WERI-Rb-1 (cell line): ENCODE measurements at regions not wholly inside any gene's neighbourhood (a gene's known extent, or its start where the extent isn't known, plus 50 kb on each side); places are given as distances from the start of the nearest gene placed in this dataset.

Experiments used
- DNase-seq: peaks from one replicate; pipeline ENCODE4 v3.0.0-alpha.2; 2020
- H3K27ac ChIP-seq: fragments of 250-450 bp; sonication (Bioruptor Pico); 2 replicates; pipeline ENCODE4 v1.5.1; 2020; ENCODE audit warnings: mild to moderate bottlenecking, moderate library complexity
- H3K27me3 ChIP-seq: fragments of 250-450 bp; sonication (Bioruptor Pico); 2 replicates; pipeline ENCODE4 v1.5.1; 2021; ENCODE audit warnings: mild to moderate bottlenecking, low read depth, moderate library complexity; ENCODE audit not compliant: insufficient read depth, severe bottlenecking
- H3K36me3 ChIP-seq: fragments of 250-450 bp; sonication (Bioruptor Pico); 2 replicates; pipeline ENCODE4 v1.5.1; 2020; ENCODE audit warnings: mild to moderate bottlenecking, moderate library complexity
- H3K4me3 ChIP-seq: 2 replicates; pipeline ENCODE4 v1.5.1; 2011; ENCODE audit warnings: low read depth, mild to moderate bottlenecking, control low read depth, low read length
- H3K9me3 ChIP-seq: fragments of 250-450 bp; sonication (Bioruptor Pico); 2 replicates; pipeline ENCODE4 v1.5.1; 2021; ENCODE audit warnings: mild to moderate bottlenecking, moderate library complexity; ENCODE audit not compliant: severe bottlenecking
- TF ChIP-seq, protein P1 (sequence below): IDR thresholded peaks from 2 replicates; pipeline ENCODE4 v1.5.1; 2011; ENCODE audit warnings: low read depth, mild to moderate bottlenecking, control low read depth, inconsistent platforms, low read length

GRCh38 chr14:76666746-76667145 is 94.5 kb upstream of the VASH1 start:
- TF ChIP-seq, protein P1, sequence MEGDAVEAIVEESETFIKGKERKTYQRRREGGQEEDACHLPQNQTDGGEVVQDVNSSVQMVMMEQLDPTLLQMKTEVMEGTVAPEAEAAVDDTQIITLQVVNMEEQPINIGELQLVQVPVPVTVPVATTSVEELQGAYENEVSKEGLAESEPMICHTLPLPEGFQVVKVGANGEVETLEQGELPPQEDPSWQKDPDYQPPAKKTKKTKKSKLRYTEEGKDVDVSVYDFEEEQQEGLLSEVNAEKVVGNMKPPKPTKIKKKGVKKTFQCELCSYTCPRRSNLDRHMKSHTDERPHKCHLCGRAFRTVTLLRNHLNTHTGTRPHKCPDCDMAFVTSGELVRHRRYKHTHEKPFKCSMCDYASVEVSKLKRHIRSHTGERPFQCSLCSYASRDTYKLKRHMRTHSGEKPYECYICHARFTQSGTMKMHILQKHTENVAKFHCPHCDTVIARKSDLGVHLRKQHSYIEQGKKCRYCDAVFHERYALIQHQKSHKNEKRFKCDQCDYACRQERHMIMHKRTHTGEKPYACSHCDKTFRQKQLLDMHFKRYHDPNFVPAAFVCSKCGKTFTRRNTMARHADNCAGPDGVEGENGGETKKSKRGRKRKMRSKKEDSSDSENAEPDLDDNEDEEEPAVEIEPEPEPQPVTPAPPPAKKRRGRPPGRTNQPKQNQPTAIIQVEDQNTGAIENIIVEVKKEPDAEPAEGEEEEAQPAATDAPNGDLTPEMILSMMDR, result no peak
- Histone ChIP-seq H3K36me3 (no peaks in the 10 kb centered on the region), H3K9me3 (peaks cover 5% of the 10 kb centered on the region), H3K27me3 (no peaks in the 10 kb centered on the region), H3K27ac (no peak overlapping the region), H3K4me3 (no peak overlapping the region)
- no peak for DNase-seq

DNA sequence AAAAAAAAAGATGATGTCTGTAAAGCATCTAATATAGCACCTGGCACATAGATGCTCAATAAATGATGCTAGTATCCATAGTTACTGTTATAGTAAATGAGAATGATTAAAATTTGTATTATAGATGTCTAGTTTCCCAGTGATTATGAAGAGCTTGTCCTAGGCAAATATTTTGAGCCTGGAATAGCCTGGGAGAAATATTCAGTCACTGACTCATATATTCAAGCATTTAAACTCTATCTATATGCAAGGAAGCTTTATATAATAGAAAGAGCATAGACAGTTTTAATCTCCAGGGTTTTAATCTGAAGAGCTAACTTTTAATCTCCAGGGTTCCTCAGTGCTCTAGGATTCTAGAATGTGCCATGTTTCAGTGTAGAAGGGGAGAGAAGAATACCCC is 91.5 kb upstream of the VASH1 start:
- H3K4me3 ChIP-seq, result no peak overlapping the region
- TF ChIP-seq, protein P1, result no peak
- H3K27me3 ChIP-seq, result no peaks in the 10 kb centered on the region
- no peak for DNase-seq
- H3K27ac ChIP-seq, result no peak overlapping the region
- H3K9me3 ChIP-seq, result peaks cover 5% of the 10 kb centered on the region
- no peaks in the 10 kb centered on the region for H3K36me3 ChIP-seq

DNA sequence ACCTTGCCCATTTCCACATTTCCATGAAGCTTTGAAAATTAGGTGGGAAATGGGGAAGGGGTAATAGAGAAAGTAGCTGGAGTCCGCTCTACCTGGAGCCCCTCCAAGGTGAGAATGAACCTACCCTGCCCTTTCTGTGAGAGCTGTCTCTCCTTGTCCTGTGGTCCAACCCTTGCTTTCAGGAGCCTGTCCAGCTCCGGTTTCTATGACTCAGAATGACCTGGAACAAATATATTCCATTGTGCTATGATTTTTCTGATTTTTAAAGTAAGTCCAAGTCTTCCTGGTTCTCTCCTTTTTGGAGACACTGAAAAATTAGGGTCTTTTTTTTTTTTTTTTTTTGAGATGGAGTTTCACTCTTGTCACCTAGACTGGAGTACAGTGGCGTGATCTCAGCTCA is 89.1 kb upstream of the VASH1 start:
- TF ChIP-seq, protein P1, result no peak
- H3K36me3 ChIP-seq, result no peaks in the 10 kb centered on the region
- H3K4me3 ChIP-seq, result no peak overlapping the region
- DNase-seq, result no peak
- peaks cover 5% of the 10 kb centered on the region for H3K9me3 ChIP-seq
- no peaks in the 10 kb centered on the region for H3K27me3 ChIP-seq
- H3K27ac ChIP-seq, result no peak overlapping the region

GRCh38 chr14:76673261-76673660 is 88.0 kb upstream of the VASH1 start:
- TF ChIP-seq, protein P1, result no peak
- no peak overlapping the region for H3K4me3 ChIP-seq
- no peaks in the 10 kb centered on the region for H3K27me3 ChIP-seq
- H3K9me3 ChIP-seq, result peaks cover 5% of the 10 kb centered on the region
- no peak for DNase-seq
- H3K27ac ChIP-seq, result no peak overlapping the region
- H3K36me3 ChIP-seq, result no peaks in the 10 kb centered on the region

DNA sequence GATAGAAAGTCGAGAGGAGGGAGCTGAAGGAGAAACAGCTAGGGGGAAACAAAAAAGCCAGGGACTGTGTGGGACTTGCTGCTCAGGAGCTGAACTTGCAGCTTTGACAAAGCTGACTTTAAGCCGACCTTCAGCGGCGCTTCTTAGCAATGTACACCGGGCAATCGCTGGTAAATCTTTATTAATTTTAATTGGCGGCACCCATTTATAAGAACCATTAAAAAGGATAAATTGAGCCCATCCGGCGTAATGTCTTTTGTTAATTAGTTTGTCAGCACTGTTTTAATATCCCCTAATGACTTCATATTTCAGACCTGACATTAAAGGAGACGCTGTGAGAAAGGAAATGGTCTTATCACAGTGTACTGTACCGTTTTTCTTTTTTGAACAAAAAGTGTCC is 86.2 kb upstream of the VASH1 start:
- no peak for DNase-seq
- TF ChIP-seq, protein P1, result no peak
- no peaks in the 10 kb centered on the region for H3K36me3 ChIP-seq
- no peaks in the 10 kb centered on the region for H3K9me3 ChIP-seq
- no peak overlapping the region for H3K4me3 ChIP-seq
- no peaks in the 10 kb centered on the region for H3K27me3 ChIP-seq
- no peak overlapping the region for H3K27ac ChIP-seq

- H3K9me3 ChIP-seq, result peaks cover 5% of the 10 kb centered on the region
- TF ChIP-seq, protein P1, result no peak
- H3K27ac ChIP-seq, result no peak overlapping the region
- no peaks in the 10 kb centered on the region for H3K27me3 ChIP-seq
- no peak for DNase-seq
- H3K4me3 ChIP-seq, result no peak overlapping the region
- no peaks in the 10 kb centered on the region for H3K36me3 ChIP-seq
These were observed 84.7 kb upstream of the VASH1 start for GRCh38 chr14:76676539-76676938.
